HG02885 (cell line): ENCODE measurements at regions not wholly inside any gene's neighbourhood (a gene's known extent, or its start where the extent isn't known, plus 50 kb on each side); places are given as distances from the start of the nearest gene placed in this dataset.
A peak's percentile ranks its signal among the peaks of the same experiment; 100 is the strongest.

Source experiments
- ATAC-seq: cut with Tn5 transposase; IDR thresholded peaks from one replicate; pipeline ENCODE4 v1.9.1; 2021; ENCODE audit warnings: mild to moderate bottlenecking; ENCODE audit not compliant: unreplicated experiment, poor library complexity

DNA sequence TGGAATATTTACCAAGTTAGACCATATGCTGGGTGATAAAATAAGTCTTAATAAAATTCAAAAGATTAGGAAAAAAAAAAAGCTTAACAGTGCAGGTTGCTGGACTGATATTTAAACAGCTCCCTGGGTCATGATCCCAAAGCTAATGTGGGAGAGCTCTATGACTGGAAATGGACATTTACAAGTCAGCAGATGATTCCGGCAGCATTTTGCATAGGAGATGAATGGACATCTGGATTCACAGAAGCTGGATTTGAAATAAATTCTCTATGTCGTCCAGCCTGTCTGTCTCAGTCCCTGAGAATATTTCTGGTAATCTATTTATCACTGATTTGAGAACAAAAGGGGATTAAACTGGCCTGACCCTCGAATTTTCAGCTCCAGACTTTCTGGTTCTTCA, 52.3 kb upstream of the KLHL25 start:
- ATAC-seq, result no peak

DNA sequence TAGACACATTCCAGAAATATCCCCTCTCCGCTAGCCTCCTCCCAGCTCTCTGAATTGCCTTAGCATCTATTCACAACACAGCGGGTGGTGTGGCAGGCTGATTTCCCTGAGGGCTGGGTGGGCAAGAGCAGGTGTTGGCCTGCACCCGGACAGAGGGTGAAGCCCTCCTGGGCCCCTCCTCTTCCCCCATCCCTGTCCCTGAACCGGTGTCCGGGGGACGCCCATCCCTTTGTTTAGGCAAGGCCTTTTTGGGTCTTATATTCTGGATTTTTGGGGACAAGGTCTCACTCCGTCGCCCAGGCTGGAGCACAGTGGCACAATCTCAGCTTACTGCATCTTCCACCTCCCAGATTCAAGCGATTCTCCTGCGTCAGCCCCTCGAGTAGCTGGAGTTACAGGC, 55.2 kb upstream of the KLHL25 start:
- no peak for ATAC-seq

DNA sequence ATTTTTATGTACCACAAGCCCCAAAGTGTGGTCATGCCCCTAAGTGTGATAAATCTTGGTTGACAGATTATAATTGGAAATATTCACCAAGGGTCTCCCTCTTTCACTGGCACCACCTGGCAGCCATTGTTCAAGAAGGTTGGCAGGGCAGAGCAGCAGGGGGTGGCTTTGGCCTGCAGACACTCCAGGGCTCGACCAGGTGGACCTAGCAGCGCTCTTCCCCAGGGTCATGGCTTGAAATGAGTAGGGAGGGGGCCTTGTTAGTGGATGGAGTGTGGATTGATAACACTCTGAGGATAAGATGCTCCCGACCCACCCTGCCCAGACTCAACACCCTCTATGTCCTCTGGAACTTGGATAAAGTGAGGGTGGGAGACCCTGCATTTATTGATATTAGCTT, 58.2 kb upstream of the KLHL25 start:
- ATAC-seq, result no peak

DNA sequence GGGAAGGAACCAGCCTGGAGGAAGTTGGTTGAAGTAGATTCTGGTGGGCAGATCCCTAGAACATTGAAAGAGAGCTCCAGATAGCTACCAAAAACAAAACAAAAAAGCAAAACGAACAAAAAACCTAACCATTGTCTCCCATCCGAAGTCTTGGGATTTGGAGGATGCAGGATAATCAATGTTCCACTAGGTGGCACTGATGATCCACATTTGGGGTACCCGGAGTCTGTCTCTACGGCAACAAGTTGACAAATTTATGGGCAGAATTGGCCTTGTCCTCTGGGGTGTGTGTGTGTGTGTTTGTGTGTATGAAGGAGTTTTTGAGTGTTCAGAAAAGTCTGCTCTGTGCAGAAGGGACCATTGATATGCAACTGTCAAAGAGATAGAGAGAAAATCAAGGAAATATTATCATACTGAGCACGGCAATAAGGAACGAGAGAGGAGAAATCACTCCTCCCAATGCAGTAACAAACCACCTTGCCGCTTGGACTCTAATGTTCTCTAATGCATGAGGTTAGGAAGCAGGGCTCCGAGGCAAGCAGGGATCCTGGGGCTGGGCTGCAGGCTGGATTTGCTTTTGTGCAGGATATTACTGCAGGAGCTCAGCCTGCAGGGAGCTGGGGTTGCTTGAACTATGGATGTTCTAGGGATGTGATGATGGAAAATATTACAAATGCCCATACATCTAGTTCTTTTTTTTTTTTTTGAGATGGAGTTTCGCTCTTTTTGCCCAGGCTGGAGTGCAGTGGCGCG, 59.8 kb upstream of the KLHL25 start:
- peak; percentile 64 for ATAC-seq

DNA sequence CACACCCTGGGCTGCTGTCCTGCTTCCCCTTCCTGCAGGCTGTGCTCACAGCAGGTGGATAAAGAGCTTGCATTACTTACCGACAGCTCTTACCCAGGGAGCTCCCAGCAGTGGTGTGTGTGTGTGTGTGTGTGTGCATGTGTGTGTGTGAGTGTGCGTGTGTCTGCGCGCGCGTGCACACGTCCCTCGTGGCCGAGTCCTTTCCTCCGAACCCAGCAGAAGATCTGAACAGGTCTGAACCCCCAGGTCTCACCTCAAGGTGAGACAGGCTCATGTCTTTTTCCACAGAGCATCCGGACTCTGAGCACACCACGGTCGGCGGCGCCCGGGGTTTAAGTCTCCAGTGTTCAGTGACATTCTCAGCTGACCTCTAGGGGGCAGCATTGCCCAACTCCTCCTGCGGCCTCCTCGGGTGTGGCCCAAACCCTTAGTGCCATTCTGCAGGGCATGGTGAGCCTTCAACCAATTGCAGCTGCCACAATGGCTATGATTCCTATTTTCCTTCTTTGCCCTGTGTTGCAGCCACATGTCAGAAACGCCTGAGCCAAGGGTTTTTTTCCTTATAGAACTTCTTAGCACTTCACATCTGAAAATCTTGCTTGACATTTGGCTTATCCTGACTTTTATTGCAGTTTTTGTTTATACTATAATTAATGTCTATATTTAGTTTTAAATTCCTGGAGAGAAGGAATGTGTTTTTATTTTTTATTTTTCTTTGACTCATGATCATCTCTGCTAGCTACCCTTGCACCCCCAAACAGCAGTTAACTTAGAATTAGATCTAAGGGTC, 64.1 kb upstream of the KLHL25 start:
- ATAC-seq, result peak; percentile 95

DNA sequence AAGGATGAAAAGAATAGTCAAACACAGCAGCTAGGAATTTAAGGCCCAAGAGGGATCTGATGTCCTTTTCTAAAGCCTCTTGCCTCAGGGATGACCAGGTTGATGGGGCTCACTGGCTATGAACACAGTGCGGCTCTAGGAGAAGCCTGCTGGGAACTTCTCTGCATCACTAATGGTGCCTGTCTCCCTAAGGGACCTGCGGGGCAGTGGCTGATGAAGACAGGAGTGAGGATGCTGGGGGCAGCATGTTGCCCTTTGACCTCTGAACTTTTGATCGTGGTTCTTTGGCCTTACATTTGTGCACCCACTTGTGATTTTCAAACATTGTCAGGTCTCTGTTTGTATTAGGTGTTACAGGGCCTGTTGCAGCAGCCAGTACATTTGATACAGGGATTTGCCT, 64.9 kb upstream of the KLHL25 start:
- no peak for ATAC-seq

DNA sequence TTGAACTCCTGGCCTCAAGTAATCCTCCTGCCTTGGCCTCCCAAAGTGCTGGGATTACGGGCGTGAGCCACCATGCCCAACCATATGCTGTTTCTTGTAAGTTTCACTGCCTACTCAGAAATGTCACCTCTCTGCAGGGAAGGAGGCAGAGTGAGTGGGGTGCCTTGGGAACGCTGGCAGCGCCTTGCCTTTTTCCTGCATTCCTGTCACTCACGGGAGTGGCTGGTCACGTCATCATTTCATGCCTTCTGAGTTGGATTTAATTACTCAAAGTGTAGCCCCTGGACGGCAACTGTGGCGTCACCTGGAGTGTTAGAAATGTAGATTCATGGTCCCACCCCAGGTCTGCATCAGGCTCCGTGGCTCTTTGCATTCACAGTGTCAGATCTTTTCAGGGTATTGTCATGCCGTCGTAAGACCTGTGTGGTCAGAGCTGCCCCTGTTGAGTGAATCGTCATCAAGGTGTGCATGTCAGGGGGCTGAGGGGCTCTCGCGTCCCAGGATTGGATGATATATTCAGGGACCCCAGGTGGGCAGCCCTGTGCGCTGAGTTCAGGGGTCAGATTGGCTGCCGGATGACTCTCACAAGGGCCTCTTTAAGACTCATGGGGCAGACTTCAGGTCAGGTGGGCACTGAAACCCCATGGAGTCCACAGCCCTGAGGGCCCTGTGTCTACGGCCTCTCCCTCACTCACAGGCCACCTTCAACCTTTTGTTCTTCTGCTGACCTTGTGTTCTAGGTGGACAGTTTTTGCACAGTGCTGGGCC, 65.9 kb upstream of the KLHL25 start:
- no peak for ATAC-seq

DNA sequence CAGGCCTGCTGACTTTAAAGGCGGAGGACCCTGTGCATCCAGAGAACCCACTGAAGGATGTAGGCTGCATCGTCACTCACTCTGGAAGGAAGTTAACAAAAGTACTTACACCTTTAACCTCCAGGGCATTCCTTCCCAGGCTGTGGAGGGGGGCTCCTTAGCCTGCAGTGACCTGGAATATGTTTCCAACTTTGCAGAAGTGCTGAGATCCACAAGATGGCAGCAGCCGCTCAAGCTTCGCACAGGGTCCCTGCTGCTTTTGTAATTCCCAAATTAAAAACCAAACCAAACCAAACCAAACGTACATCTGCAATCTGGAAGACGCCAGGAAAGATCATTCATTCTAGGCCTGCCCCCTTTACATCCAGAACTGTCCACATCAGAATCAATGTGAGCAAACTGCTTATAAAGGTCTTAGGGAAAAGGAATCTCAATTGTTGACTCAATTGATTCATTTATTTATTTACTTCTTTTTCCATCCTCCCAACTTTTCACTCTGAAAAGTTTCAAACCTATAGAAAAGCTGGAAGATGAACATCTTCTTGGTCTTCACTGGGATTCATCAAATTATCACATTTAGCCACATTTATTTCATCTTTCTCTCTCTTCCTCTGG, 70.5 kb upstream of the KLHL25 start:
- ATAC-seq, result no peak

DNA sequence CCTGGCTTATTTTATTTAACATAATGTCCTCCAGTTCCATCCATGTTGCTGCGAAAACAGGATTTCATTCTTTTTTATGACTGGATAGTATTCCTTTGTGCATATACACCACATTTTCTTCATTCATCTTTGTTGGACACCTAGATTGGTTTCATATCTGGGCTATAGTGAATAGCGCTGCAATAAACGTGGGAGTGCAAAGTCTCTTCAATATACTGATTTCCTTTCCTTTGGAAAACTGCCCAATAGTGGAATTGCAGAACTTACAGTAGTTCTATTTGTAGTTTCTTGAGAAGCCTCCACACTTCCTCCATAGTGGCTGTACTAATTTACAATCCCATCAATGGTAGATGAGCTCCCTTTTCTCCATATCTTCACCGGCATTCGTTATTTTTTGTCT, 72.5 kb upstream of the KLHL25 start:
- ATAC-seq, result no peak

DNA sequence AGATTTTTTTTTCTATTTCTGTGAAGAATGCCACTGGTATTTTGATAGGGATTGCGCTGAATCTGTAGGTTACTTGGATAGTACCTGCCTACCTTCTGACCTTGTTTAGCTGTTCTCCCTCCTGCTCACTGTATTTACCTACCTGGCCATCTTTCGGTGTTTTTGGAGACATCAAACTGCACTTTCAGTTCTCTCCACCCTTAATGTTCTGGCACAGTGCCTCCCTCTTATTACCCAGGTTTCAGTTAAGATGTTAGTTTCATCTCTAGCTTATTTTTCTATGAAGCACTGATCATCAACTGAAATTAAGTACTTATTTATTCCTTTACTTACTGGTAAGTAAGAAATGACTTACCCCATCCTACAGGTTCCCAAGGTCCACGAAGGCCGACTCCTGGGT, 74.4 kb upstream of the KLHL25 start:
- ATAC-seq, result no peak

DNA sequence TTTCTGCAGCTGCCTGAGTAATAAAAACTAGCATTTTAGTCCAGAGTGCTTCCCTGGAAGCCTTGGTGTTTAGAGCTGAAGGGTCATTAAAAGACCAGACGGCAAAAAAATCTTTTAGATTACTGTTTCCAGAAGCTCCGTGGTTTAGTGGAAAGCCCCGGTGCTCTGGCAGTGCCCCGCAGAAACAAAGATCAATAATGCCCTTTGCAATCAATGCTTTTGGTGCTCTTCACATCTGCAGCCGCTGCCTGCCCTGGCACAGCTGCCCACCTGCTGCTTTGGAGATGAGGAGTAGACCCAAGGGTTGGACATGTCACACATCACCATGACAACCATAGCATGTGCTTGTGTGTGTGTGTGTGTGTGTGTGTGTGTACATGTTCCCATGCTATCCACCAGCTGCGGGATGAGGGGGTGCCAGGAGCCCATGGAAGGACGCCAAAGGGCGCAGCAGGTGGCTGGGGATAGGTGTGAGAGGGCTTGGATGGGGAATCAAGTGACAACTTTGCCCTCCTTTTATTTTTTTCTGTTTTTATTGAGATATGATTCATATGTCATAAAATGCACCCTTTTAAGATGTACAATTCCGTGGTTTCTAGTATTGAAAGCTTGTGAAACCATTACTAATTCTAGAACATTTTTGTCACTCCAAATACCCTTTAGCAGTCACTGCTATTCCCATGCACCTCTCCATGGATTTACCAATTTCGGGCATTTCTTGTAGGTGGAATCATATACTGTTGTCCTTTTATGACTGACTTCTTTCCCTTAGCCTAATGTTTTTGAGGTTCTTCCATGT, 75.7 kb upstream of the KLHL25 start:
- no peak for ATAC-seq

DNA sequence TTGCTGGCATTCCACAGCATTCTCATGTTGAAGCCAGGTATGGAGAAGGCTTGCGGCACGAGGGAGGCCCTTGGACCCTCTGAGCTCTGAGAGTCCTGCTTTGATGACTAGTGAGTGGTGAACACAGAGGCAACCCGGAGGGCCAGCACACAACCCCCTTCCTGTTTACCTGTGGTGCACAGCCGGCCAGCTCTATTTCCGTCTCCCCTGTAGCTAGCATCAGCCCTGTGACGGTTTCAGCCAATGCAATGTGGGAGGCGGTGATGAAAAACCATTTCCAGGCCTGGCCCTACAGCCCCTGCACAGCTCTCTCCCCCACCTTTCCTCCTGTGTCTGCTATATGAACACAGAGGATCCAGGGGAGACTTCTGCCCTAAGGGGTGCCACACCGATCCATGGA, 76.8 kb upstream of the KLHL25 start:
- ATAC-seq, result no peak

DNA sequence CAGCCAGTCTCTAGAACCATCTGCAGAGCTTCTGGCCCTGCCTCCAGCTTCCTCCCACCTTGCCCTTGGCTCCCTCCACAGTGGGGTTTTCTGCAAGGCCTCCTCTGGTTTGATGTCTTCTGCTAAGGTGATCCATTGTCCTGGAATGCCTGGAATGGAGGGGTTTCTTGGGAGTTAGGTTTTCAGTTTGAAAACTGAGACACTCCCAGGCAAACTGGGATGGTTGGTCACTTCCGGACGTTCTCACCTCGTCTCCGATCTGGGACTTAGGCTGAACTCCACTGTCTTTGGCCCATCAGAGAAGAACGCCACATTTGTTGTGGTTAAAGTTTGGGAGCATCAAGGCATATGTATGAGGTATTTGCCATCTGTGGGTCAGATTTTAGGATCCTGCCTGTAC, 77.4 kb upstream of the KLHL25 start:
- ATAC-seq, result no peak

DNA sequence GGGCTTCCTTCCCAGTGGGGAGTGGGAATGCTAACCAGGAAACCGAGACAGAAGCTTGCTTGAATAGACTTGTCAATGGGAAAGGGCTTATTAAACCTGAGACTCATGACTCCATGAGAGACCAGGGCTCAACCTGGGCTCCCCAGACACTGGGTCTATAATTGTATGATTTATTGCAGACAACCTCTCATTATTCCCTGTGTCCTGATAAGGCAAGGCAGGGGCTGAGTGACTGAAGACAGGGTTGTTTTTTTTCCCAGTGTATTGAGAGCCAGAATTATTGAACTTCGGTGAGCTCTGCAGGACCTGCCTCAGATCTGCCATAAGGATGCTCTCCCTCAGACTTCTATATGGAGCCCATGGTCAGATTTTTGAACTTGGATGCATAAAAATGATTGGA, 79.5 kb upstream of the KLHL25 start:
- no peak for ATAC-seq

DNA sequence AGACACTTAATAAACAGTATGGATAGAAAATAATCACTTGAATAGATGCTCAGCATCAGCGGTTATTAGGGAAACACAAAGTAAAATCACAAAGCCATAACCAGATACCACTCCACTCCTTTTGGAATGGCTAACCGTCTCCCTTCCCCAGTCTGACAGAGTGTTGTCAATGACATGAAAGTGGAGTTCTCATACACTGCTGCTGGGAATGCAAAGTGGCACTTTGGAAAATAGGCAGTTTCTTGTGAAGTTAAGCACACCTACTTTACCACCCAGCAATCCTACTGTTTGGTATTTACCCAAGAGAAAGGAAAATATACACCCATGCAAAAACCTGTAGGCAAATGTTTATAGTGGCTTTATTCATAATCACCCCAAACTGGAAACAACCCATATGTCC, 81.0 kb upstream of the KLHL25 start:
- ATAC-seq, result no peak

DNA sequence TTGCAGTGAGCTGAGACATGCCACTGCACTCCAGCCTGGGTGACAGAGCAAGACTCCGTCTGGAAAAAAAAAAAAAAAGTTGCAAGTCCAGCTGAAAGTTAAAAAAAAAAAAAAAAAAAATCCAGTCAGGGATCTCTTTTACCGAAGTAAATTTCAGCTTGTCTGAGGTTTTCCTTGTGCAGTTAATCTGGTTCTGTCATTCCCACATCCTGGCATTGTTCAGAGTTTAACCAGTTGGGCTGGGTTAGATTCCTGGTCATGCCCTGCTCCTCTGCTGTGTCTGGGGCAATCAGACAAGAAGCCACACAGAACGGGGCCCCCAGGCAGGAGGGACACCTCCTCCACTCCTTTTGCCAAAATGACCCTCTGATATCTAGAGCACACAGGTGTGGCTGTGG, 84.1 kb upstream of the KLHL25 start:
- no peak for ATAC-seq

DNA sequence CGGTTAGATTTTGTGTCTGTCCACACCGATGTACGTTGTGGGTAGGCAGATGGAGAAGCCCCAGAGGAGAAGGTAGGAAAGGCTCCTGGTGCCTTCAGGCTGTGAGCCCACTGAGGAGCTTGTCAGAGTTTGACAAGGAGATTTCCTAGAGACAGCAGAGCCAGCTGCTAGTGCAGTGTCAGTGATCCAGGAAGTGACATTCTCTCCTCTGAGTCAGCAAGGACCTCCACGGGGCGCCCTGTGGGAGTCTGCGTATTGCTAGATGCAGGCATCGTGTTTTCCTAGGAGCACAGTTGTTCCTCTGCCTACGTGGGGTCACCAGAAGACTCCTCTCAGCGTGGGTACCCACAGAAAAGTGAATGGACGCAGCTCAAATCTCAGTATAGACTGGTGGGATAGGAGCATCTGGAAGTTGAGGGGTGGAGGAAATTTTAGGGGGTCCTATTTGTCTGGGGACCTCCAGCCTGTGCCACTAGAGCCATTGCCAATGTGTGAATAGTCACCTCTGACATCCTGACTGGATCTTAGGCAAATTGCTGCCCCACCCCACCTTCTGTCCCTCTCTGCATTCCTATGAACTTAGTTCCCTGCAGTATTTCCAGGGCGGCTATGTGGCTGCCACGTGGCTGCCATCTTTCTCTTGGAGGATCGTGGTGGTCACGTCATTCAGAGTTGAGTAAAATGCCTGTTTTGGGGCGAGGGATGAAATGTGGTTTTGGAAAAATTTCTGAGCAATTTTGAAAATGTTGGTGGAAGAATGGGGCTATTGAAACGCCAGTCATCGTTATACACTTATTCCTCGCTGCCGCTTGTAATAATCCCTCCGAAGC, 84.8 kb upstream of the KLHL25 start:
- ATAC-seq, result no peak

DNA sequence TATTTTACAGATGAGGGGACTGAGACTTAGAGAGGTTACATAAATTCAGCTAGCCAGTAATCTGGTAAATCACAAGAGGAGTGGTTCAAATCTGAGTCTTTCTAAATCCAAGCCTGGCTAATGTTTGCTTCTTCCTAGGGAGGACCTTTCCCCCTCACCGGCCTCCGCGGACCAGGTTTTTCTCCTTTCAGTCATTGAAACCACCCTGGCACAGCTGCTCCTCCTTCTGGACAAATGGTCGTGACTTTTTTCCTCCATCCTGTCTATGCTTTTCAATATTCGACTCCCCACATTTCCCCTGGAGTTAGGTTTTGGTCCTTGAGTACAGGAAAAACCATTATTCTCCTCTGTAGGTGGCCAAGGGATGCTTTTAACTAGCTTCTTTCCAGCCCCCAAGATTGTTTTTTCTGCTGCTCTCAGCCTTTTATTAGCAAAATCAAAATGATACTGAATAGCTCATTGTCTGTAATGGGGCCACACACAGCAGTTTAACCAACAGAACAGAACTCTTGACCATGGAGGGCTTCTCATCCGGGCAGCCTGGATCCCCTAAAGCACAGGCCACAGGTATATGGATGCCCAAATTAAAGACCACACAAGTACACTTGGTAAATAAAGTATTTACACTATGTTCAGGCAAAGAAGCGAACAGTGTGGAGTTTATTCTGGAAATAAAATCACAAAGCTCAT, 85.9 kb upstream of the KLHL25 start:
- no peak for ATAC-seq
